ENCODE measurements at regions not wholly inside any gene's neighbourhood (a gene's known extent, or its start where the extent isn't known, plus 50 kb on each side); places are given as distances from the start of the nearest gene placed in this dataset.

DNA sequence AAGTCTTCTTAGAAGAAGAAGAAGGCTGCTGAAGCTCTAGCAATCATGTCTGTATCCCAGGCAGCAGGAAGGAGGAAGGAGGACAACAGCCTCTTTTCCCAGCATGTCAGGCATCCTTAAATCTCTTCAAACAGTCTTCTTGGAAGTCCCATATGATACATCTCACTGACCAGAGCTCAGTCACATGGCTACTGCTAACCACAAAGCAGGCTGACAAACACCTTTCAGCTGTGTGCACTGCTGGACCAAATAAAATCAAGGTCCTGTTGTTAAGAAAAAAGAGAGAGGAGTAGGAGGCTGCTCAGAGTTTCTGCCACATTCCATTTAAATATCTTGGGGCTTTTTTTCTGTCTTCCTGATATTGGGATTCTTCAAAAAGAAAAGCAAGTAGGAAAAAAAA is 203.4 kb upstream of the PELI2 start:
- TF ChIP-seq POLR2A (IDR thresholded peaks at IDR 0.05; ENCODE audit: low read depth, low read length) (no peak), POLR2AphosphoS5 (IDR thresholded peaks at IDR 0.05; ENCODE audit: low read depth, low read length) (no peak)
